Tibial artery (tissue), 4 donors: ENCODE measurements at regions not wholly inside any gene's neighbourhood (a gene's known extent, or its start where the extent isn't known, plus 50 kb on each side); places are given as distances from the start of the nearest gene placed in this dataset.

ENCODE experiments used
- DNase-seq, 2 donors: peaks; one replicate each; pipeline ENCODE4 v3.0.0-alpha.2; 2019
- H3K27ac ChIP-seq, 2 donors: fragments of 200-600 bp; sonication (generic) in 1 of 2; 1 replicate in 1 of 2; 2 replicates in 1 of 2; pipeline ENCODE4 v1.5.1; 2018 to 2019; ENCODE audit warnings: mild to moderate bottlenecking in 1 of 2
- H3K27me3 ChIP-seq, 2 donors: fragments of 200-600 bp; sonication (generic) in 1 of 2; one replicate each; pipeline versions ENCODE4 v1.5.1 to v1.6.0; 2016 to 2019
- H3K36me3 ChIP-seq, 3 donors: fragments of 200-600 bp; sonication (generic) in 2 of 3; one replicate each; pipeline ENCODE4 v1.5.1; 2016 to 2019; ENCODE audit warnings: mild to moderate bottlenecking in 2 of 3
- H3K4me1 ChIP-seq, 4 donors: fragments of 200-600 bp; sonication (generic) in 2 of 4; 1 replicate in 3 of 4; 2 replicates in 1 of 4; pipeline ENCODE4 v1.5.1; 2016 to 2019
- H3K4me3 ChIP-seq, 2 donors: fragments of 200-600 bp; sonication (generic) in 1 of 2; 1 replicate in 1 of 2; 2 replicates in 1 of 2; pipeline ENCODE4 v1.5.1; 2018 to 2019; ENCODE audit warnings: mild to moderate bottlenecking in 2 of 2
- H3K9me3 ChIP-seq, 3 donors: fragments of 200-600 bp; sonication (generic) in 1 of 3; one replicate each; pipeline ENCODE4 v1.5.1; 2016 to 2019
- intact Hi-C: fragments of 100-400 bp; cut with DNase I; formaldehyde crosslinking; loops from one replicate; pipeline ENCODE4 v1.15.0; 2023; ENCODE audit warnings: low total_unique reads
- TF ChIP-seq, protein P1 (sequence below), 2 experiments: fragments of 200-600 bp in 1 of 2; fragments of 450-650 bp in 1 of 2; IDR thresholded peaks; one replicate each; pipeline ENCODE4 v1.5.1; 2017 to 2019; ENCODE audit warnings: antibody characterized with exemption in 2 of 2, mild to moderate bottlenecking in 1 of 2, moderate library complexity in 1 of 2

DNA sequence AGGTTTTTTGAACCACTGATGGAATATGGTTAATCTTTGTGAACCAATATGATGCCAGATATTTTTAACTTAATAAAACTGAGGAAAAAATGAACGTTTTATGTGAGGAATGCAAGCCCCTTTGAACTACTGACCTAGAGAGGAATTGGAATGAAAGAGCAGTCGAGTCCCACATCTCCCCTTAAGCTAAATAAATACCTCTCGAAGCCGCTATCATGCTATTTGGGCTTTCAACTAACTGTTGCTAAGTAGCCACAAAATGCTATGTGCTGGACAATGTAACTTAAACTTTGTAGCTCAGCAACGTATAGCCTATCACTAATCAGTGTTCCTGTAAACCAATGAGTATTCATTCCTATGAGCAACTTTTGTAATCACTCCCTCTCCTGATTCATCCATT is 1037.2 kb downstream of the SQOR start:
- no peaks in the 10 kb centered on the region for H3K27me3 ChIP-seq
- H3K27ac ChIP-seq = no peak overlapping the region
- no peak for DNase-seq
- no peak overlapping the region for H3K4me3 ChIP-seq
- H3K4me1 ChIP-seq = no peaks in the 10 kb centered on the region
- no peaks in the 10 kb centered on the region for H3K36me3 ChIP-seq
- intact Hi-C loops = no loop called here
- TF ChIP-seq, protein P1, sequence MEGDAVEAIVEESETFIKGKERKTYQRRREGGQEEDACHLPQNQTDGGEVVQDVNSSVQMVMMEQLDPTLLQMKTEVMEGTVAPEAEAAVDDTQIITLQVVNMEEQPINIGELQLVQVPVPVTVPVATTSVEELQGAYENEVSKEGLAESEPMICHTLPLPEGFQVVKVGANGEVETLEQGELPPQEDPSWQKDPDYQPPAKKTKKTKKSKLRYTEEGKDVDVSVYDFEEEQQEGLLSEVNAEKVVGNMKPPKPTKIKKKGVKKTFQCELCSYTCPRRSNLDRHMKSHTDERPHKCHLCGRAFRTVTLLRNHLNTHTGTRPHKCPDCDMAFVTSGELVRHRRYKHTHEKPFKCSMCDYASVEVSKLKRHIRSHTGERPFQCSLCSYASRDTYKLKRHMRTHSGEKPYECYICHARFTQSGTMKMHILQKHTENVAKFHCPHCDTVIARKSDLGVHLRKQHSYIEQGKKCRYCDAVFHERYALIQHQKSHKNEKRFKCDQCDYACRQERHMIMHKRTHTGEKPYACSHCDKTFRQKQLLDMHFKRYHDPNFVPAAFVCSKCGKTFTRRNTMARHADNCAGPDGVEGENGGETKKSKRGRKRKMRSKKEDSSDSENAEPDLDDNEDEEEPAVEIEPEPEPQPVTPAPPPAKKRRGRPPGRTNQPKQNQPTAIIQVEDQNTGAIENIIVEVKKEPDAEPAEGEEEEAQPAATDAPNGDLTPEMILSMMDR (IDR thresholded peaks at IDR 0.05) = no peak
- H3K9me3 ChIP-seq = no peaks in the 10 kb centered on the region

DNA sequence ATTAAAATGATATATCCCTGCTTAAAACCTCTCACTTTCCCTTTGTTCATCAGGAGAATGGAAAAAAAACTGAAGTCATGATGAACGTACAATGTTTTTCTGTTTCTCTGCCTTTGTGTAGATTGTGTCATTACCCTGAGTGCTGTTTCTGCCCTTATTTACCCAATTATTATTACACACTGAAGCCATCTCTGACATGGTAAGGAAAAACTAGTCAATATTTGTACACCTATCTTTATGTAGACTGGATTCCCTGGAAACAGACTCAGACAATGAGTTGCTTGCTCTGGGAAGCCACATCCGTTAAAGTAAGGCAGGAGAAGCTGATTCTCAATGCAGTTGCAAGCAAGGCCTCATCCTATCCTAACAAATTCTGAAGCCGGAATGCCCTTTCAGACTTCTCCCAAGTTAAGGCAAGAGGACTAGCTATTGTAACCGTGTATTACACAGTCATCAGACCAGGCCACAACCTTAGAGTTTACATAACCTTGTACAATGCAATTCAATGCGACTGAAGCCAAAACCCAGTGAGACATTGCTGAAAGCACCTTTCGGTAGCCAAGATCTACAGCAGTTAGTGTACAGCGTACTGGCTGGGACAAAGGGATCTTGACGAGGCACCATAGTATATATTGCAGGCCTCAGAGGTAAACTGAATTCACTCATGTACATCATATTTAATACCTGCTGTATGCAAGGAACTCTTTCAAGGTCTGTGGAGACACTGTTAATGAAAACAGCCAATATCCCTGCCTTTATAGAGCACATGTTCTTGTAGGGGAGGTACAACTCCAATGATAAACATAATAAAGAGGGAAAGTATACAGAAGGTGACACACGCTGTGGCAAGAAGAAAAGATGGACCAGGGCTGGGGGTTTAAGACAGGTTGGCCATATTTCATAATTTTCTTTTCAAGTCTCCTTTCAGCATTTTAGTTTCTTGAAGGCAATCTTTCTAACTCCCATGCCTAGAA is 1040.8 kb upstream of the SEMA6D start:
- Histone ChIP-seq H3K4me1 (no peaks in the 10 kb centered on the region), H3K9me3 (no peaks in the 10 kb centered on the region), H3K36me3 (no peaks in the 10 kb centered on the region), H3K27me3 (no peaks in the 10 kb centered on the region), H3K4me3 (no peak overlapping the region), H3K27ac (no peak overlapping the region)
- TF ChIP-seq, protein P1 (IDR thresholded peaks at IDR 0.05) = no peak
- intact Hi-C loops = no loop called here
- no peak for DNase-seq

DNA sequence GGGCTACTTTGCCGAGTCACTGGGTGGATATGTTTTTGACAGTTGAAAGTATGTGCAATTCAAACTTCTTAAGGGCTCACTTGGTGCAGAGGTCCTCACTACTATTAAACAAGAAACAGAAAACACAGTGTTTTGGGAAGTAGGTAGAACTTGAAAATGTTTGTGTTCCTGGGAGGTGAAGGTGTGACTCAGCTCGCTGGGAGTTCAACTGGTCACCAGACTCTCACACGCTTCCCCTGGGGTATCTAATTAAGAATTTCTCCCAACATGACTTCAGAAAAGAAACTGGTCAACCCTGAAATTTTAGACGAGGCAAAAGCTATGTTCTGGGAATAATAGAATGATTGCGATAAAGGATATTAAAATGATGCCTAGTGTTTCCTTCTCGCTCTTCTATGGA is 1039.8 kb upstream of the SEMA6D start:
- TF ChIP-seq, protein P1 (IDR thresholded peaks at IDR 0.05) = no peak
- Histone ChIP-seq H3K4me3 (no peak overlapping the region), H3K9me3 (no peaks in the 10 kb centered on the region), H3K36me3 (no peaks in the 10 kb centered on the region), H3K27ac (no peak overlapping the region), H3K27me3 (no peaks in the 10 kb centered on the region), H3K4me1 (no peaks in the 10 kb centered on the region)
- intact Hi-C loops = no loop called here
- no peak for DNase-seq

DNA sequence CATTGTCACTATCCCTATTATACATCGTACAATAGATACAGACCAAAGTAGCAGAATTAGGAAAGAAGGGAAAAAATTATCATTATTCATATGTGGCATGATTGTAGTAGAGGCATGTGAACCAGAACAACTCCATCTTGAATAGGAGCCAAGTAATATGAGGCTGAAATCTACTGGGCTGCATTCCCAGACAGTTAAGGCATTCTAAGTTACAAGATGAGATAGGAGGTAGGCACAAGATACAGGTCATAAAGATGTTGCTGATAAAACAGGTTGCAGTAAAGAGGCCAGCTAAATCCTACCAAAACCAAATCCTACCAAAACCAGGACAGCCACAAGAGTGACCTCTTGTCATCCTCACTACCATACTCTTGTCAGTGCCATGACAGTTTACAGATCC is 1035.4 kb upstream of the SEMA6D start:
- Histone ChIP-seq H3K36me3 (no peaks in the 10 kb centered on the region), H3K27me3 (no peaks in the 10 kb centered on the region), H3K9me3 (no peaks in the 10 kb centered on the region), H3K4me1 (no peaks in the 10 kb centered on the region), H3K27ac (no peak overlapping the region), H3K4me3 (no peak overlapping the region)
- TF ChIP-seq, protein P1 (IDR thresholded peaks at IDR 0.05) = no peak
- DNase-seq = no peak
- intact Hi-C loops = no loop called here

DNA sequence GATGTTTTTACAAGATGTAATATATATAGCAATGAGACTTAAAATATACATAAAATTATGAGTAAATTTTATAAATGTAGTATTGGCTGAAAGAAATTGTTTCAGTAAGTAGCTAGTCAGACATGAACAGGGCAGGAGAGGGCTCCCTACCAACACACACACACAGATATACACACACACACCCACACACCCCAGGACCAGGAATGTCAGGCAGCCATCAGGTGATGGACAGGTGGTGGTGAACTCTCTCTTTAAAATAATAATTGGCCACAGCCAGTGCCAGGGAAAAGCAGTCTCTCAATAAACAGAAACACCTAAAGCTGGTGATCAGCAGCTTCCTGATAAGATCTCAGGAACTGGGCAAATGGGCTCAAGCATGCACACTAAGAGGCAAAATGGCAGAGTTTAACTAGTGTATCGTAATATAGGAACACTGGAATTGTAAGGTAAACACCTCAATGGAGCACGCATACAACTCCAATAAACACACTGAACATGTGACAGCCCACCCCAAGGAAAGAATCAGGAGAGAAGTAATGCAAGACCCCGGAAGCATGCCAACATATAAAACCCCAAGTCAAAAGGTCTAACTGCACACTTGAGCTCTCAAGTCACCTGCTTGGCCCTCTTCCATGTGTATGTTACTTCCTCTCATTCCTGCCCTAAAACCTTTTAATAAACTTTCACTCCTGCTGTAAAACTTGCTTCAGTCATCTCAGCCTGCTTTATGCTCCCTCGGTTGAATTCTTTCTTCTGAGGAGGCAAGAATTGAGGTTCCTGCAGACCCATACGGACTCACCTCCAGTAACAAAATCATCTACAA is 1034.1 kb upstream of the SEMA6D start:
- TF ChIP-seq, protein P1 (IDR thresholded peaks at IDR 0.05) = no peak
- H3K27me3 ChIP-seq = no peaks in the 10 kb centered on the region
- no peaks in the 10 kb centered on the region for H3K4me1 ChIP-seq
- DNase-seq = no peak
- no peaks in the 10 kb centered on the region for H3K36me3 ChIP-seq
- no peak overlapping the region for H3K27ac ChIP-seq
- no peak overlapping the region for H3K4me3 ChIP-seq
- H3K9me3 ChIP-seq = no peaks in the 10 kb centered on the region
- intact Hi-C loops = no loop called here
